Upper lobe of left lung (tissue), 4 donors: ENCODE measurements at regions not wholly inside any gene's neighbourhood (a gene's known extent, or its start where the extent isn't known, plus 50 kb on each side); places are given as distances from the start of the nearest gene placed in this dataset.

Source experiments
- CTCF ChIP-seq, 6 experiments: fragments of 450-650 bp in 4 of 6; fragments of 200-600 bp in 2 of 6; sonication (generic) in 2 of 6; IDR thresholded peaks; one replicate each; pipeline ENCODE4 v1.5.1; 2016 to 2019; ENCODE audit warnings: antibody characterized with exemption in 6 of 6
- EP300 ChIP-seq, 4 donors: sonication (generic); formaldehyde crosslinking; IDR thresholded peaks; one replicate each; pipeline ENCODE4 v1.5.1; 2017; ENCODE audit warnings: antibody characterized with exemption in 4 of 4, control low read depth in 2 of 4
- POLR2A ChIP-seq, 4 donors: fragments of 450-650 bp; IDR thresholded peaks; one replicate each; pipeline ENCODE4 v1.5.1; 2016 to 2017; ENCODE audit warnings: antibody characterized with exemption in 4 of 4, mild to moderate bottlenecking in 2 of 4

- no peak for TF ChIP-seq CTCF (IDR thresholded peaks at IDR 0.05)
- no peak for TF ChIP-seq POLR2A (IDR thresholded peaks at IDR 0.05)
- TF ChIP-seq EP300 (IDR thresholded peaks at IDR 0.05) = no peak
Observed at GRCh38 chr20:48234951-48235350, 449.7 kb upstream of the SULF2 start.
